ENCODE measurements at regions not wholly inside any gene's neighbourhood (a gene's known extent, or its start where the extent isn't known, plus 50 kb on each side); places are given as distances from the start of the nearest gene placed in this dataset.

GRCh38 chr2:103615611-103616105 is 853.8 kb downstream of the TMEM182 start:
- CTCF ChIA-PET, result no interaction called here

GRCh38 chr2:103616891-103617290 is 855.1 kb downstream of the TMEM182 start:
- Histone ChIP-seq H4K20me1 (ENCODE audit: low read length) (no peaks in the 10 kb centered on the region), H3K9ac (ENCODE audit: low read length) (no peak overlapping the region), H3K27me3 (ENCODE audit: low read length) (no peaks in the 10 kb centered on the region), H3K36me3 (ENCODE audit: low read depth, low read length) (no peaks in the 10 kb centered on the region), H3K4me3 (ENCODE audit: low read length) (no peak overlapping the region), H3K9me2 (replicated peaks; ENCODE audit: low read length) (no peaks in the 10 kb centered on the region), H3K4me1 (ENCODE audit: insufficient read depth, low read length) (no peaks in the 10 kb centered on the region), H3F3A (ENCODE audit: low read length, unreplicated experiment) (no peaks in the 10 kb centered on the region), H2AFZ (ENCODE audit: low read length) (no peak overlapping the region), H3K4me2 (ENCODE audit: low read length) (no peak overlapping the region), H3K9me3 (ENCODE audit: low read length) (0 out of 2 replicates have a peak, but pooled peaks cover 3% of the 10 kb centered on the region), H3K79me2 (ENCODE audit: low read length) (no peaks in the 10 kb centered on the region), H3K27ac (ENCODE audit: low read length) (no peak overlapping the region)
- ChIA-PET CTCF (no interaction called here), POLR2A (ENCODE audit: unreplicated experiment) (no interaction called here)
- intact Hi-C loops (cut with micrococcal nuclease), result no loop called here
- TF ChIP-seq EZH2phosphoT487 (IDR thresholded peaks at IDR 0.05; ENCODE audit: borderline replicate concordance, low read length), result no peak
- no peak for TF ChIP-seq EZH2 (IDR thresholded peaks at IDR 0.05; ENCODE audit: low read length, unreplicated experiment)
- TF ChIP-seq CTCF (conservative IDR thresholded peaks at IDR 0.05; ENCODE audit: low read depth, low read length), result no peak
- ATAC-seq (no peak), DNase-seq (no peak)
- BruUV-seq (replicated peaks), result no TSS peak

More at GRCh38 chr2:103615611-103616105, 853.8 kb downstream of the TMEM182 start:
- Histone ChIP-seq H3K36me3 (ENCODE audit: low read depth, low read length) (no peaks in the 10 kb centered on the region), H3K79me2 (ENCODE audit: low read length) (no peaks in the 10 kb centered on the region), H3K9me2 (replicated peaks; ENCODE audit: low read length) (no peaks in the 10 kb centered on the region), H3K27ac (ENCODE audit: low read length) (no peak overlapping the region), H3K4me3 (ENCODE audit: low read length) (no peak overlapping the region), H3F3A (ENCODE audit: low read length, unreplicated experiment) (no peaks in the 10 kb centered on the region), H3K9me3 (ENCODE audit: low read length) (0 out of 2 replicates have a peak, but pooled peaks cover 3% of the 10 kb centered on the region), H3K27me3 (ENCODE audit: low read length) (no peaks in the 10 kb centered on the region), H3K4me2 (ENCODE audit: low read length) (no peak overlapping the region), H2AFZ (ENCODE audit: low read length) (no peak overlapping the region), H3K9ac (ENCODE audit: low read length) (no peak overlapping the region), H3K4me1 (ENCODE audit: insufficient read depth, low read length) (no peaks in the 10 kb centered on the region), H4K20me1 (ENCODE audit: low read length) (no peaks in the 10 kb centered on the region)
- POLR2A ChIA-PET (ENCODE audit: unreplicated experiment), result no interaction called here
- DNase-seq, result no peak
- ATAC-seq, result no peak
- TF ChIP-seq EZH2phosphoT487 (IDR thresholded peaks at IDR 0.05; ENCODE audit: borderline replicate concordance, low read length), result no peak
- no peak for TF ChIP-seq EZH2 (IDR thresholded peaks at IDR 0.05; ENCODE audit: low read length, unreplicated experiment)
- TF ChIP-seq CTCF (conservative IDR thresholded peaks at IDR 0.05; ENCODE audit: low read depth, low read length), result no peak
- intact Hi-C loops (cut with micrococcal nuclease), result no loop called here
- BruUV-seq (replicated peaks), result no TSS peak

- no peak overlapping the region for H2AFZ ChIP-seq (ENCODE audit: low read length)
- H3K27ac ChIP-seq (ENCODE audit: low read length), result no peak overlapping the region
- no peaks in the 10 kb centered on the region for H3K36me3 ChIP-seq (ENCODE audit: low read depth, low read length)
- H3K9ac ChIP-seq (ENCODE audit: low read length), result no peak overlapping the region
- ATAC-seq (no peak), DNase-seq (no peak)
- no TSS peak for BruUV-seq (replicated peaks)
- peaks cover 7% of the 10 kb centered on the region; the same call in 1 of the 2 replicates for H3K9me3 ChIP-seq (ENCODE audit: low read length)
- no peaks in the 10 kb centered on the region for H3K4me1 ChIP-seq (ENCODE audit: insufficient read depth, low read length)
- H3K9me2 ChIP-seq (replicated peaks; ENCODE audit: low read length), result no peaks in the 10 kb centered on the region
- H4K20me1 ChIP-seq (ENCODE audit: low read length), result no peaks in the 10 kb centered on the region
- H3K27me3 ChIP-seq (ENCODE audit: low read length), result no peaks in the 10 kb centered on the region
- intact Hi-C loops (cut with micrococcal nuclease), result no loop called here
- ChIA-PET CTCF (no interaction called here), POLR2A (ENCODE audit: unreplicated experiment) (no interaction called here)
- H3K79me2 ChIP-seq (ENCODE audit: low read length), result no peaks in the 10 kb centered on the region
- no peak overlapping the region for H3K4me2 ChIP-seq (ENCODE audit: low read length)
- H3K4me3 ChIP-seq (ENCODE audit: low read length), result no peak overlapping the region
- H3F3A ChIP-seq (ENCODE audit: low read length, unreplicated experiment), result no peaks in the 10 kb centered on the region
- no peak for TF ChIP-seq CTCF (conservative IDR thresholded peaks at IDR 0.05; ENCODE audit: low read depth, low read length)
These were observed 856.3 kb downstream of the TMEM182 start for GRCh38 chr2:103618112-103618511.
